Stimulated activated CD8-positive, alpha-beta memory T cell treated with anti-CD3 and anti-CD28 coated beads, Interleukin-2, amount 100 ng/mL, for 1 hour (primary cell): ENCODE measurements at regions not wholly inside any gene's neighbourhood (a gene's known extent, or its start where the extent isn't known, plus 50 kb on each side); places are given as distances from the start of the nearest gene placed in this dataset.

ENCODE experiments used
- DNase-seq, 2 donors: peaks; one replicate each; pipeline ENCODE4 v3.0.0-alpha.2; 2020; ENCODE audit warnings: low read depth in 2 of 2

- no peak for DNase-seq
Observed at GRCh38 chr15:97026781-97027180, 696.3 kb downstream of the NR2F2 start.

- DNase-seq = no peak
Observed at GRCh38 chr15:97027772-97028171, 697.3 kb downstream of the NR2F2 start.

GRCh38 chr15:97030251-97030650, 699.8 kb downstream of the NR2F2 start:
- DNase-seq = no peak

GRCh38 chr15:97036301-97036700, 705.8 kb downstream of the NR2F2 start:
- no peak for DNase-seq

- no peak for DNase-seq
Observed at GRCh38 chr15:97037080-97037479, 706.6 kb downstream of the NR2F2 start.

- no peak for DNase-seq
Observed at GRCh38 chr15:97045666-97046421, 715.3 kb downstream of the NR2F2 start.

- DNase-seq = no peak
Observed at GRCh38 chr15:97052513-97052912, 722.0 kb downstream of the NR2F2 start.

- no peak for DNase-seq
Observed at GRCh38 chr15:97053635-97054034, 723.1 kb downstream of the NR2F2 start.

- DNase-seq = no peak
Observed at GRCh38 chr15:97057503-97057902, 727.0 kb downstream of the NR2F2 start.

- no peak for DNase-seq
Observed at GRCh38 chr15:97059281-97059680, 728.8 kb downstream of the NR2F2 start.

GRCh38 chr15:97061392-97061791, 730.9 kb downstream of the NR2F2 start:
- no peak for DNase-seq

- DNase-seq = no peak
Observed at GRCh38 chr15:97071668-97072067, 741.2 kb downstream of the NR2F2 start.

GRCh38 chr15:97072545-97072944, 742.0 kb downstream of the NR2F2 start:
- DNase-seq = no peak

- no peak for DNase-seq
Observed at GRCh38 chr15:97076011-97076410, 745.5 kb downstream of the NR2F2 start.

GRCh38 chr15:97077975-97078374, 747.5 kb downstream of the NR2F2 start:
- DNase-seq = no peak

GRCh38 chr15:97078591-97078990, 748.1 kb downstream of the NR2F2 start:
- no peak for DNase-seq

GRCh38 chr15:97081666-97082226, 751.2 kb downstream of the NR2F2 start:
- DNase-seq = no peak

GRCh38 chr15:97082830-97083229, 752.3 kb downstream of the NR2F2 start:
- DNase-seq = no peak

- DNase-seq = no peak
Observed at GRCh38 chr15:97084650-97085049, 754.1 kb downstream of the NR2F2 start.

- DNase-seq = no peak
Observed at GRCh38 chr15:97085731-97086130, 755.2 kb downstream of the NR2F2 start.

GRCh38 chr15:97087006-97087741, 756.7 kb downstream of the NR2F2 start:
- no peak for DNase-seq

GRCh38 chr15:97091093-97091492, 760.6 kb downstream of the NR2F2 start:
- no peak for DNase-seq

GRCh38 chr15:97092656-97093055, 762.2 kb downstream of the NR2F2 start:
- no peak for DNase-seq
